HepG2 (cell line): ENCODE measurements at regions not wholly inside any gene's neighbourhood (a gene's known extent, or its start where the extent isn't known, plus 50 kb on each side); places are given as distances from the start of the nearest gene placed in this dataset.

Experiments used
- GABPA ChIP-seq, 2 experiments: IDR thresholded peaks; 2 replicates each; pipeline ENCODE4 v1.6.1; 2011 to 2016; ENCODE audit warnings: low read depth in 2 of 2, low read length in 1 of 2, missing biosample characterization in 1 of 2, missing genetic modification characterization in 1 of 2
- MBNL3 ChIP-seq: fragments of 250-450 bp; sonication (Bioruptor Pico); conservative IDR thresholded peaks from 2 replicates; pipeline ENCODE4 v1.8.0; 2022; ENCODE audit warnings: mild to moderate bottlenecking, inconsistent platforms
- ZNF460 ChIP-seq: sonication (generic); formaldehyde crosslinking; IDR thresholded peaks from 2 replicates; pipeline ENCODE4 v1.5.1; 2020; ENCODE audit warnings: missing genetic modification reagents, mild to moderate bottlenecking, borderline replicate concordance

GRCh38 chr13:82797876-82798275 is 1084.4 kb downstream of the SLITRK1 start:
- TF ChIP-seq MBNL3 (CRISPR knock-in tag) (no peak), GABPA (IDR thresholded peaks at IDR 0.05; ENCODE audit: low read depth, low read length) (no peak), GABPA (CRISPR knock-in tag; IDR thresholded peaks at IDR 0.05; ENCODE audit: low read depth) (no peak), ZNF460 (no peak)
